Coronary artery (tissue), 2 donors: ENCODE measurements at regions not wholly inside any gene's neighbourhood (a gene's known extent, or its start where the extent isn't known, plus 50 kb on each side); places are given as distances from the start of the nearest gene placed in this dataset.
A peak's percentile ranks its signal among the peaks of the same experiment; 100 is the strongest.

Experiments
- DNase-seq: peaks from one replicate; pipeline ENCODE4 v3.0.0-alpha.2; 2017; ENCODE audit warnings: low spot score
- H3K27ac ChIP-seq, 2 donors: fragments of 200-600 bp; sonication (generic); one replicate each; pipeline ENCODE4 v1.5.1; 2016 to 2019
- H3K4me3 ChIP-seq: fragments of 200-600 bp; sonication (generic); 2 replicates; pipeline ENCODE4 v1.5.1; 2016; ENCODE audit warnings: mild to moderate bottlenecking, moderate library complexity
- TF ChIP-seq, protein P1 (sequence below): fragments of 200-600 bp; sonication (generic); IDR thresholded peaks from one replicate; pipeline ENCODE4 v1.5.1; 2019; ENCODE audit warnings: antibody characterized with exemption

DNA sequence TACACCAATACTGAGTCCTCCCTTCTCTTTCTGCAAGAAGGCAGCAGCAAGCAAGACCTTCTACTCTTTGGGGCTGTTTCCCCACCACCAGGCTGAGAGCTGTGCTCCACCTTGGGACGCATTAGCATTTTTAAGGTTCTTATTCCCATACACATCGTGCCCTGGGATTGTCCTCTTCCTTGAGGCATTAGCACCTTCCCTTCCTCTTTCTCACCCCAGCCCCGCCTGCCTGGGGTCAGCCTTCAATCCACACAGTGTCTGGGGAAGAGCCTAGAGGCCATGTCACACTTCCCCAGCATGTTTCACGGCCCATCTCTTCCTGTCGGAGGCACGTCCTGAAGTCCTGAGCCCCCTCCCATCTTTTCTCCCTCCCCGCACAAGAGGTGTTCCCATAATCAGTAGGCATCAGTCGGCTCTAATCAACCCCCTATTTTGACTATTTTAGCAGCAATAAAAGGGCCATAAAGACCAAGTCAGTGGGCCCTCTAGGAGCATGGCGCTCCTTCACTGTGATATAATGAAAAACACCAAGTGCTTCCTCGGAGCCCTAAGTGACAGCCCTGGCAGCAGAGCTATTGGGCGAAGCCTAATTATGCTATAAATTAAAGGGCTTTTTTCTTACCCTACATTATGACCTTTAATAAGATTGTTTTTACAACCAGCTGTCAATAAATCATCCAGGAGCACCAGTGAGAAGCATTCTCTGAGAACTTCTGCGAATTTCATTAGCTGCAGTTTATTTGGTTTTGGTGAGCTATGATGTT is 55.0 kb upstream of the PKDCC start:
- DNase-seq = no peak
- Histone ChIP-seq H3K27ac (no peak overlapping the region), H3K4me3 (no peak overlapping the region)
- TF ChIP-seq, protein P1, sequence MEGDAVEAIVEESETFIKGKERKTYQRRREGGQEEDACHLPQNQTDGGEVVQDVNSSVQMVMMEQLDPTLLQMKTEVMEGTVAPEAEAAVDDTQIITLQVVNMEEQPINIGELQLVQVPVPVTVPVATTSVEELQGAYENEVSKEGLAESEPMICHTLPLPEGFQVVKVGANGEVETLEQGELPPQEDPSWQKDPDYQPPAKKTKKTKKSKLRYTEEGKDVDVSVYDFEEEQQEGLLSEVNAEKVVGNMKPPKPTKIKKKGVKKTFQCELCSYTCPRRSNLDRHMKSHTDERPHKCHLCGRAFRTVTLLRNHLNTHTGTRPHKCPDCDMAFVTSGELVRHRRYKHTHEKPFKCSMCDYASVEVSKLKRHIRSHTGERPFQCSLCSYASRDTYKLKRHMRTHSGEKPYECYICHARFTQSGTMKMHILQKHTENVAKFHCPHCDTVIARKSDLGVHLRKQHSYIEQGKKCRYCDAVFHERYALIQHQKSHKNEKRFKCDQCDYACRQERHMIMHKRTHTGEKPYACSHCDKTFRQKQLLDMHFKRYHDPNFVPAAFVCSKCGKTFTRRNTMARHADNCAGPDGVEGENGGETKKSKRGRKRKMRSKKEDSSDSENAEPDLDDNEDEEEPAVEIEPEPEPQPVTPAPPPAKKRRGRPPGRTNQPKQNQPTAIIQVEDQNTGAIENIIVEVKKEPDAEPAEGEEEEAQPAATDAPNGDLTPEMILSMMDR = no peak

DNA sequence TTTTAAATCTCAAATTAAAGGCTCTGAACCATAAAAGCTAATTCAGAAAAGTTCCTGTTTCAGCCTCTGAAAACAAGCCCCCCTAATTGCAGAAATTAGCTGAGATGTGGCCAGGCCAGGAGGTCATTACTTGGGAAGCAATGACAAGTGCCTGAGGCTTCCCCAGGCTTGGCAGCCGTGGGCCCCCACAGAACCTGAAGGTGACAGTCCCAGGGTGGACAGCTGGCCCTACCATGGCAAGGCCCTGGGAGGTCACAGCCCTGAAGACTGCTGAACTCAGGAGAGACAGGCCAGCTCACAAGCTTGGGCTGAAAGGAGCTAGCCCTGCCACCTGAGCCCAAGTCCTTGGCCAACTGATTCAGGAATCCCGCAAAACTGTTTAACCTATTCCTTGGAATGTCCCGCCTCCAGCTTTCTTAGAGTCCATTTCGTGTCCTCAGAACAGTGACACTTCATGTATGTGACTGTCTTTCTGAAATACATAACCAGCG is 54.3 kb upstream of the PKDCC start:
- TF ChIP-seq, protein P1 = no peak
- H3K4me3 ChIP-seq = no peak overlapping the region
- H3K27ac ChIP-seq = no peak overlapping the region
- no peak for DNase-seq

DNA sequence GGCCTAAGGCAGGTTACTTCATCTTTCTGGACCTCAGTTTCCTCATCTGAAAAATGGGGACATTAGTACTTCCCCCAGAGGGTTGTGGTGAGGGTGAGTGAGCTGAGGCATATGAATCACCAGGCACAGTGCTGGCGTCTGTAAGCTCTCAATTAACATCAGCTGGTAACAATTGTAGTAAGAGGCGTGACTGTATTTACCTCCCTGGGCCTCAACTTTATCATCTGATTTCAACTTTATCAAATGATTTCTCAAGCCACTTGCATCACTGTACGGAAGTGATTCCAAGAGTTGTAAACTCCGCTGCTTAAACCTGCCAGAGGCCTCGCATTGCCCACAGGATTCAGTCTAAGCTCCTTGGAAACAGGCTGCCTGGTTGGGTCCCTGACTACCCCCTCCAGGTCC is 53.6 kb upstream of the PKDCC start:
- no peak for DNase-seq
- TF ChIP-seq, protein P1 = no peak
- H3K27ac ChIP-seq = no peak overlapping the region
- no peak overlapping the region for H3K4me3 ChIP-seq

GRCh38 chr2:41994661-41995060 is 53.2 kb upstream of the PKDCC start:
- no peak overlapping the region for H3K27ac ChIP-seq
- DNase-seq = no peak
- H3K4me3 ChIP-seq = no peak overlapping the region
- TF ChIP-seq, protein P1 = no peak

- H3K27ac ChIP-seq = peak overlapping the region in 1 of 2 donors; percentile 84
- DNase-seq = no peak
- no peak overlapping the region for H3K4me3 ChIP-seq
- TF ChIP-seq, protein P1 = no peak
These were observed 50.3 kb upstream of the PKDCC start for GRCh38 chr2:41997561-41997960.
